ENCODE measurements at regions not wholly inside any gene's neighbourhood (a gene's known extent, or its start where the extent isn't known, plus 50 kb on each side); places are given as distances from the start of the nearest gene placed in this dataset.

GRCh38 chr1:216923601-216924000 lies 200.4 kb upstream of the ESRRG start:
- Histone ChIP-seq H3K27me3 (replicated peaks) (no peaks in the 10 kb centered on the region), H3K27ac (no peak overlapping the region), H3K4me3 (ENCODE audit: low read depth, low read length) (no peak overlapping the region), H3K36me3 (replicated peaks) (no peaks in the 10 kb centered on the region)
- no peak for TF ChIP-seq CTCF (IDR thresholded peaks at IDR 0.05; ENCODE audit: low read depth, low read length, missing control alignments)
- in situ Hi-C loops (cut with HindIII; ENCODE audit: low pct_ligation_motif_present, low sequenced_read_pairs), result no loop called here
- DNase-seq, result no peak

- TF ChIP-seq CTCF (IDR thresholded peaks at IDR 0.05; ENCODE audit: low read depth, low read length, missing control alignments), result no peak
Measured at GRCh38 chr1:216922406-216922805, 199.2 kb upstream of the ESRRG start.

GRCh38 chr1:216921866-216922265 lies 198.6 kb upstream of the ESRRG start:
- H3K27me3 ChIP-seq (replicated peaks), result no peaks in the 10 kb centered on the region
- TF ChIP-seq CTCF (IDR thresholded peaks at IDR 0.05; ENCODE audit: low read depth, low read length, missing control alignments), result no peak
- in situ Hi-C loops (cut with HindIII; ENCODE audit: low pct_ligation_motif_present, low sequenced_read_pairs), result no loop called here

More at GRCh38 chr1:216922406-216922805, 199.2 kb upstream of the ESRRG start:
- Histone ChIP-seq H3K36me3 (replicated peaks) (no peaks in the 10 kb centered on the region), H3K4me3 (ENCODE audit: low read depth, low read length) (no peak overlapping the region), H3K27ac (no peak overlapping the region), H3K27me3 (replicated peaks) (no peaks in the 10 kb centered on the region)
- in situ Hi-C loops (cut with HindIII; ENCODE audit: low pct_ligation_motif_present, low sequenced_read_pairs), result no loop called here
- DNase-seq, result no peak

GRCh38 chr1:216919060-216919970 lies 196.1 kb upstream of the ESRRG start:
- in situ Hi-C loops (cut with HindIII; ENCODE audit: low pct_ligation_motif_present, low sequenced_read_pairs), result no loop called here
- no peak for DNase-seq
- Histone ChIP-seq H3K4me3 (ENCODE audit: low read depth, low read length) (no peak overlapping the region), H3K27ac (no peak overlapping the region), H3K27me3 (replicated peaks) (no peaks in the 10 kb centered on the region), H3K36me3 (replicated peaks) (no peaks in the 10 kb centered on the region)
- TF ChIP-seq CTCF (IDR thresholded peaks at IDR 0.05; ENCODE audit: low read depth, low read length, missing control alignments), result no peak

More at GRCh38 chr1:216921866-216922265, 198.6 kb upstream of the ESRRG start:
- Histone ChIP-seq H3K27ac (no peak overlapping the region), H3K4me3 (ENCODE audit: low read depth, low read length) (no peak overlapping the region), H3K36me3 (replicated peaks) (no peaks in the 10 kb centered on the region)
- no peak for DNase-seq

DNA sequence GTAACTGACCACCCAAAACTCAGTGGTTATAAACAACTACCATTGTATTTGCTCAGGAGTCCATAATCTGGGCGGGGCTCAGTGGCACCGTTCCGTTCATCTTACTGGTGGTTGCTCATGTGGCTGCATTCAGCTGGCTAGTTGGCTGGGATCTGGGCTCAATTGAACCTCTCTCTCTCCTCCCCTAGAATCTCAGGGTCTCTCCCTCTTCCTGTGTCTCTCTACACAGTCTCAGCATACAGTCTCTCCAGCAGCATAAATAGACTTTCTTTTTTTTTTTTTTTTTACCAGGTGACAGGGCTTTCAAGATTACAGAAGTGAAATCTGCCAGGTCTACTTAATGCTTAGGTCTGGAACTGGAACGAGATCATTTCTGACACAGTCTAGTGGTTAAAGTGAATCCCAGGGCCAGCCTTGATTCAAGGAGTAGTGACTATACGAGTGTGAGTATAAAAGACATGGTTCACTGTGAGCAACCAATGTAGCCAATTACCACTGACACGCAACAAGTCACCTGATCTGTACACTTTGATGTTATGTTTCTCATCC lies 193.7 kb upstream of the ESRRG start:
- TF ChIP-seq CTCF (IDR thresholded peaks at IDR 0.05; ENCODE audit: low read depth, low read length, missing control alignments), result no peak

More for the DNA sequence above, 193.7 kb upstream of the ESRRG start:
- Histone ChIP-seq H3K36me3 (replicated peaks) (no peaks in the 10 kb centered on the region), H3K27ac (no peak overlapping the region), H3K27me3 (replicated peaks) (no peaks in the 10 kb centered on the region), H3K4me3 (ENCODE audit: low read depth, low read length) (no peak overlapping the region)
- no peak for DNase-seq
- in situ Hi-C loops (cut with HindIII; ENCODE audit: low pct_ligation_motif_present, low sequenced_read_pairs), result no loop called here
